NB4 (cell line): ENCODE measurements at regions not wholly inside any gene's neighbourhood (a gene's known extent, or its start where the extent isn't known, plus 50 kb on each side); places are given as distances from the start of the nearest gene placed in this dataset.

Source experiments
- MAX ChIP-seq: IDR thresholded peaks from 2 replicates; pipeline ENCODE4 v1.6.1; 2011; ENCODE audit warnings: low read depth, low read length
- TF ChIP-seq, protein P1 (sequence below): IDR thresholded peaks from one replicate; pipeline ENCODE4 v1.5.1; 2012; ENCODE audit warnings: low read depth, low read length

- TF ChIP-seq, protein P1, sequence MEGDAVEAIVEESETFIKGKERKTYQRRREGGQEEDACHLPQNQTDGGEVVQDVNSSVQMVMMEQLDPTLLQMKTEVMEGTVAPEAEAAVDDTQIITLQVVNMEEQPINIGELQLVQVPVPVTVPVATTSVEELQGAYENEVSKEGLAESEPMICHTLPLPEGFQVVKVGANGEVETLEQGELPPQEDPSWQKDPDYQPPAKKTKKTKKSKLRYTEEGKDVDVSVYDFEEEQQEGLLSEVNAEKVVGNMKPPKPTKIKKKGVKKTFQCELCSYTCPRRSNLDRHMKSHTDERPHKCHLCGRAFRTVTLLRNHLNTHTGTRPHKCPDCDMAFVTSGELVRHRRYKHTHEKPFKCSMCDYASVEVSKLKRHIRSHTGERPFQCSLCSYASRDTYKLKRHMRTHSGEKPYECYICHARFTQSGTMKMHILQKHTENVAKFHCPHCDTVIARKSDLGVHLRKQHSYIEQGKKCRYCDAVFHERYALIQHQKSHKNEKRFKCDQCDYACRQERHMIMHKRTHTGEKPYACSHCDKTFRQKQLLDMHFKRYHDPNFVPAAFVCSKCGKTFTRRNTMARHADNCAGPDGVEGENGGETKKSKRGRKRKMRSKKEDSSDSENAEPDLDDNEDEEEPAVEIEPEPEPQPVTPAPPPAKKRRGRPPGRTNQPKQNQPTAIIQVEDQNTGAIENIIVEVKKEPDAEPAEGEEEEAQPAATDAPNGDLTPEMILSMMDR: no peak
- no peak for TF ChIP-seq MAX
Measured at GRCh38 chr3:65118912-65119499, 431.2 kb upstream of the ADAMTS9 start.
